Mesendoderm (in vitro differentiated cells): ENCODE measurements at regions not wholly inside any gene's neighbourhood (a gene's known extent, or its start where the extent isn't known, plus 50 kb on each side); places are given as distances from the start of the nearest gene placed in this dataset.

Experiments
- DNase-seq: peaks from one replicate; pipeline ENCODE4 v3.0.0; 2013
- H2AK5ac ChIP-seq: 2 replicates; pipeline ENCODE4 v1.6.1; 2013; ENCODE audit warnings: low read length, inconsistent platforms
- H2BK120ac ChIP-seq: 2 replicates; pipeline ENCODE4 v1.6.1; 2013; ENCODE audit warnings: low read depth, mild to moderate bottlenecking, low read length, moderate library complexity, mixed read lengths
- H2BK15ac ChIP-seq: replicated peaks from 2 replicates; pipeline ENCODE4 v1.6.1; 2013; ENCODE audit warnings: low read depth, mild to moderate bottlenecking, moderate library complexity
- H2BK5ac ChIP-seq: 2 replicates; pipeline ENCODE4 v1.6.1; 2013; ENCODE audit warnings: low read length, inconsistent platforms
- H3K18ac ChIP-seq: 2 replicates; pipeline ENCODE4 v1.6.1; 2013; ENCODE audit warnings: mild to moderate bottlenecking, low read length, mixed read lengths
- H3K23ac ChIP-seq: one replicate; pipeline ENCODE4 v1.6.1; 2013; ENCODE audit warnings: low read length
- H3K27ac ChIP-seq: 2 replicates; pipeline ENCODE4 v1.5.1; 2013; ENCODE audit warnings: low read depth, mild to moderate bottlenecking, inconsistent platforms, low read length, moderate library complexity
- H3K27me3 ChIP-seq: 2 replicates; pipeline ENCODE4 v1.6.1; 2013; ENCODE audit warnings: low read length, control low read depth, mild to moderate bottlenecking, inconsistent platforms; ENCODE audit not compliant: insufficient read depth, poor library complexity
- H3K36me3 ChIP-seq: 2 replicates; pipeline ENCODE4 v1.6.1; 2013; ENCODE audit warnings: low read length, inconsistent platforms; ENCODE audit not compliant: control insufficient read depth, insufficient read depth
- H3K4ac ChIP-seq: one replicate; pipeline ENCODE4 v1.6.1; 2013; ENCODE audit warnings: low read depth, mild to moderate bottlenecking, low read length, moderate library complexity
- H3K4me1 ChIP-seq: 2 replicates; pipeline ENCODE4 v1.6.1; 2013; ENCODE audit warnings: low read depth, low read length, inconsistent platforms; ENCODE audit not compliant: control insufficient read depth
- H3K4me2 ChIP-seq: 2 replicates; pipeline ENCODE4 v1.6.1; 2013; ENCODE audit warnings: low read length
- H3K4me3 ChIP-seq: 2 replicates; pipeline ENCODE4 v1.5.1; 2013; ENCODE audit warnings: mild to moderate bottlenecking, low read length
- H3K56ac ChIP-seq: one replicate; pipeline ENCODE4 v1.6.1; 2013; ENCODE audit warnings: low read length
- H3K79me1 ChIP-seq: 2 replicates; pipeline ENCODE4 v1.6.1; 2013; ENCODE audit warnings: low read length, inconsistent platforms
- H3K79me2 ChIP-seq: 2 replicates; pipeline ENCODE4 v1.6.1; 2013; ENCODE audit warnings: mild to moderate bottlenecking, low read length; ENCODE audit not compliant: control insufficient read depth, insufficient read depth
- H3K9ac ChIP-seq: 2 replicates; pipeline ENCODE4 v1.6.1; 2013; ENCODE audit warnings: low read length, inconsistent platforms
- H4K5ac ChIP-seq: one replicate; pipeline ENCODE4 v1.6.1; 2013; ENCODE audit warnings: low read length
- H4K8ac ChIP-seq: one replicate; pipeline ENCODE4 v1.6.1; 2013; ENCODE audit warnings: low read depth, mild to moderate bottlenecking, control low read depth, low read length, moderate library complexity
- WGBS: extraction: QIAGEN DNeasy Blood & Tissue Kit; methylation state at CpG from one replicate; pipeline ENCODE4 v1.1.7; 2013; ENCODE audit warnings: low lambda C conversion rate, missing lambda C conversion rate; ENCODE audit not compliant: insufficient coverage; ENCODE audit errors: extremely low coverage; 5-methylcytosine and 5-hydroxymethylcytosine counted together

DNA sequence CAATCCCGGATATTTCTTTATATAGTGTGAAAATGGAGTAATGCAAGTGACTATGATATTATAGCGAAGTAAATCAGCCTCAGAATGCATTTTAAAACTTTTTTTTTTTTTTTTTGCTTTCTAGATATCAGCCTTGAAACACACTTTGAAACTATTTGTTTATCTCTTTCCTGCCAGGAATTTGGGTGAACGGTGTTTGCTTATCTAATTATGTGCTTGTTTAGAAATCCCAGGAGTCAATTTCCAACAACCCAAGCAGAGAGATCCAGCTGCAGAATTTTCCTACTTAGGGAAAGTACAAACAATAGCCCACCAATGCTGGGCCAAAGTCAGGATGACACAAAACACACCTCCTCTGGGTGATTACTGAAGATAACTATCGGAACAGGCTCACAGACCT lies 958.8 kb downstream of the PCDH18 start:
- H3K4me1 ChIP-seq = no peaks in the 10 kb centered on the region
- no peak for DNase-seq
- no peak overlapping the region for H3K23ac ChIP-seq
- no peak overlapping the region for H2AK5ac ChIP-seq
- no peak overlapping the region for H2BK5ac ChIP-seq
- H3K27me3 ChIP-seq = no peaks in the 10 kb centered on the region
- no peaks in the 10 kb centered on the region for H3K79me1 ChIP-seq
- H3K18ac ChIP-seq = no peak overlapping the region
- no peaks in the 10 kb centered on the region for H3K36me3 ChIP-seq
- no peak overlapping the region for H3K4me3 ChIP-seq
- H3K4ac ChIP-seq = no peak overlapping the region
- no peak overlapping the region for H3K4me2 ChIP-seq
- no peak overlapping the region for H3K27ac ChIP-seq
- no peak overlapping the region for H4K8ac ChIP-seq
- H4K5ac ChIP-seq = no peak overlapping the region
- H2BK120ac ChIP-seq = no peak overlapping the region
- no peak overlapping the region for H3K9ac ChIP-seq
- no peak overlapping the region for H3K56ac ChIP-seq
- no peaks in the 10 kb centered on the region for H3K79me2 ChIP-seq
- no CpG with 5 or more reads among the region's 4 CpGs for WGBS
- no peak overlapping the region for H2BK15ac ChIP-seq

GRCh38 chr4:136571315-136571714 lies 961.0 kb downstream of the PCDH18 start:
- Histone ChIP-seq H3K27me3 (no peaks in the 10 kb centered on the region), H3K27ac (no peak overlapping the region), H3K23ac (no peak overlapping the region), H4K5ac (no peak overlapping the region), H3K79me1 (no peaks in the 10 kb centered on the region), H2BK15ac (no peak overlapping the region), H2BK120ac (no peak overlapping the region), H3K36me3 (no peaks in the 10 kb centered on the region), H3K4me1 (no peaks in the 10 kb centered on the region), H3K9ac (no peak overlapping the region), H3K79me2 (no peaks in the 10 kb centered on the region), H3K4me3 (no peak overlapping the region), H3K56ac (no peak overlapping the region), H2BK5ac (no peak overlapping the region), H3K18ac (no peak overlapping the region), H4K8ac (no peak overlapping the region), H3K4ac (no peak overlapping the region), H2AK5ac (no peak overlapping the region), H3K4me2 (no peak overlapping the region)
- DNase-seq = no peak
- WGBS = no CpG with 5 or more reads among the region's 3 CpGs

- Histone ChIP-seq H3K4me3 (no peak overlapping the region), H3K4me2 (no peak overlapping the region), H3K4me1 (no peaks in the 10 kb centered on the region), H3K27ac (no peak overlapping the region), H4K5ac (no peak overlapping the region), H3K79me1 (no peaks in the 10 kb centered on the region), H2BK120ac (no peak overlapping the region), H4K8ac (no peak overlapping the region), H2BK5ac (no peak overlapping the region), H3K36me3 (no peaks in the 10 kb centered on the region), H2AK5ac (no peak overlapping the region), H3K4ac (no peak overlapping the region), H2BK15ac (no peak overlapping the region), H3K9ac (no peak overlapping the region), H3K27me3 (no peaks in the 10 kb centered on the region), H3K23ac (no peak overlapping the region), H3K18ac (no peak overlapping the region), H3K56ac (no peak overlapping the region), H3K79me2 (no peaks in the 10 kb centered on the region)
- no peak for DNase-seq
- WGBS = no CpG with 5 or more reads among the region's 1 CpG
These were observed 969.5 kb downstream of the PCDH18 start for GRCh38 chr4:136562834-136563233.

- Histone ChIP-seq H3K27ac (no peak overlapping the region), H3K23ac (no peak overlapping the region), H3K4ac (no peak overlapping the region), H2BK5ac (no peak overlapping the region), H3K79me2 (no peaks in the 10 kb centered on the region), H3K4me2 (no peak overlapping the region), H3K4me3 (no peak overlapping the region), H3K56ac (no peak overlapping the region), H4K5ac (no peak overlapping the region), H3K9ac (no peak overlapping the region), H3K36me3 (no peaks in the 10 kb centered on the region), H2AK5ac (no peak overlapping the region), H4K8ac (no peak overlapping the region), H3K79me1 (no peaks in the 10 kb centered on the region), H3K27me3 (no peaks in the 10 kb centered on the region), H2BK120ac (no peak overlapping the region), H2BK15ac (no peak overlapping the region), H3K4me1 (no peaks in the 10 kb centered on the region), H3K18ac (no peak overlapping the region)
- WGBS = no CpG with 5 or more reads among the region's 4 CpGs
- DNase-seq = peak; percentile 4
These were observed 973.3 kb downstream of the PCDH18 start for GRCh38 chr4:136558940-136559494.

DNA sequence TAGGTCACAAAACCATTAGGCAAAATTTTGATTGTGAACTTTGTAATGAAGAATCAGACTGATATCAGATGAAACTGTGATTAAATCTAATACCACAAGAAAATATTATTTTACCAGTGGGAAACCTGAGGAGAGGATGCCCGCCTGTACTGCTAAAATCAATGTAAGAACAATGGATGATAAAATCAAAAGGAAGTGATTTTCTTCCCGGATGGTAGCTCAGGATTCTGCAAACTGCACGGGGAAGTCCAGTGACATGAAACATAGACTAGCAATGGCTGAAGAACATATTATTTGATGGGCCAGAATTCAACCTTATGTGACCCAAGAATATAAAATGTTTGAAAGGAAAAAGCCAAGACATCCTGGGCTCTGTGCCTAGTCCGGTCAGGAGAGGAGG lies 974.9 kb downstream of the PCDH18 start:
- no peaks in the 10 kb centered on the region for H3K4me1 ChIP-seq
- H3K9ac ChIP-seq = no peak overlapping the region
- no peak overlapping the region for H3K18ac ChIP-seq
- H3K23ac ChIP-seq = no peak overlapping the region
- no peak for DNase-seq
- no peak overlapping the region for H3K27ac ChIP-seq
- no peaks in the 10 kb centered on the region for H3K36me3 ChIP-seq
- no peaks in the 10 kb centered on the region for H3K27me3 ChIP-seq
- H3K4me3 ChIP-seq = no peak overlapping the region
- H3K4me2 ChIP-seq = no peak overlapping the region
- no peak overlapping the region for H2BK5ac ChIP-seq
- H2BK15ac ChIP-seq = no peak overlapping the region
- H3K79me2 ChIP-seq = no peaks in the 10 kb centered on the region
- H2AK5ac ChIP-seq = no peak overlapping the region
- H3K79me1 ChIP-seq = no peaks in the 10 kb centered on the region
- H4K8ac ChIP-seq = no peak overlapping the region
- H4K5ac ChIP-seq = no peak overlapping the region
- H3K4ac ChIP-seq = no peak overlapping the region
- no peak overlapping the region for H2BK120ac ChIP-seq
- H3K56ac ChIP-seq = no peak overlapping the region
- no CpG with 5 or more reads among the region's 4 CpGs for WGBS

GRCh38 chr4:136554033-136554432 lies 978.3 kb downstream of the PCDH18 start:
- Histone ChIP-seq H3K27me3 (no peaks in the 10 kb centered on the region), H3K79me2 (no peaks in the 10 kb centered on the region), H3K18ac (no peak overlapping the region), H2BK15ac (no peak overlapping the region), H4K5ac (no peak overlapping the region), H3K4ac (no peak overlapping the region), H3K27ac (no peak overlapping the region), H3K56ac (no peak overlapping the region), H3K36me3 (no peaks in the 10 kb centered on the region), H3K4me2 (no peak overlapping the region), H3K79me1 (no peaks in the 10 kb centered on the region), H2BK5ac (no peak overlapping the region), H4K8ac (no peak overlapping the region), H3K23ac (no peak overlapping the region), H3K4me1 (no peaks in the 10 kb centered on the region), H3K4me3 (no peak overlapping the region), H3K9ac (no peak overlapping the region), H2BK120ac (no peak overlapping the region), H2AK5ac (no peak overlapping the region)
- DNase-seq = no peak
